Activated CD8-positive, alpha-beta memory T cell treated with anti-CD3 and anti-CD28 coated beads, Interleukin-2, amount 50 U/mL, for 1 hour (primary cell): ENCODE measurements at regions not wholly inside any gene's neighbourhood (a gene's known extent, or its start where the extent isn't known, plus 50 kb on each side); places are given as distances from the start of the nearest gene placed in this dataset.
"Not testable (repeated sequence)": the region's sequence is repeated elsewhere in the genome, so short reads cannot be mapped to it uniquely, and the experiment has no call there.

Experiments
- DNase-seq: peaks from one replicate; pipeline ENCODE4 v3.0.0-alpha.2; 2020; ENCODE audit errors: extremely low read depth

DNA sequence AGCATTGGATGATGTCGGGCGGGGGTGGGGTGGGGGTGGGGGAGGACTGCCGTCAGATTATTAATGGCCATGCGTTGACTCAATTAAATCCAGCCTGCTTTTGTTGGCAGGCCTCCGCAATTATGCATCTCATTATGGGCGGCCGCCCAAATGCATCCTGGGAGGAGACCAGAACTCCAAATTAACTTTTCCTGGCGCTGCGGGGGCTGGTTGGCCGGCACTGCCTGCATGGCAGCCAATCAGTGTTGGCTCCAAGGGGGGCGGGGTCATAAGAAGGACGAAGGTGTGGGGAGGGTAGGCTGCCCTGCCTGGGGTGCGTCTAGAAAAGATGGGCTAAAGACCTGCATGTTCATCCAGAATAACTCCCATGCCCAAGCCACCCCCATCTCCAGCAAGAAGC, 83.9 kb upstream of the PAX2 start:
- no peak for DNase-seq

- DNase-seq = no peak
These were observed 83.3 kb upstream of the PAX2 start for GRCh38 chr10:100662067-100662466.

DNA sequence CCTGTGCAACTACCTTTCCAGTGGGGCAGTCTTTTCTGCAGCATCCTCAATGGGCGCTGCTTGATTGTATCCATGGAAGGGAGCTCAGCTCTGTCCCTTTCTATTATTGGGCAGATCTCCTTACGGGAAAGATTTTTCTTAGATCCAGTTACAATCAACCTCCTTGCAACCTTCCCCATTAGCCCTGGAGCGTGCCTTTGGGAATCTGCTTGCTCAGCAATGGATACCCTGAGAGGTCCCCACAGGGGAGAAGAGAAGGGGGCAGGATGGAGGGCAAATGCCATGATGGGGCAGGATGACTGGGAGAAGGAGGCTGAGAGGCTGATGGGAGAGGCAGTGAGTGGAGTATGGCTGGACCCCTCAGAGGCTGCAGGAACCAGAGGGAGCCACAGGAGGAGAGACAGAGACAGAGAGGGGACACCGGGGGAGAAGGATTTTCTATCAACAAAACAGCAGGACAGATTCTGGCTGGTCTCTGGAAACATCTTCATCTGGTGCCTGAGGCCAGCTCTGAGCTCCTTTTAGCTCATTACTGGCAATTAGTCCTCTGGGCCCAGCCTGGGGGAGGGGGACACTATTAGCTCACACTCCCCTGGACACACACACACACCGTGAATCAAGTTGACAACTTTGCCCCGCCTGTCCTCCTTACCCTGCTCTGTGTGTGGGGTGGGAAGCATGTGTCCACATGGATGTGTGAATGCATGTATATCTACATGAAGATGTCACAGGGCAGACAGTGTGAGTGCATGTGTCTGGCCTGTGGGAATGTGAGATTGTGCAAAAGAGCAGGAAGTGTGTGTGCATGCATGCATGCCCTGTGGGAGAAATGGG, 80.8 kb upstream of the PAX2 start:
- DNase-seq = no peak

GRCh38 chr10:100666634-100667033, 78.7 kb upstream of the PAX2 start:
- not testable (repeated sequence) for DNase-seq

DNA sequence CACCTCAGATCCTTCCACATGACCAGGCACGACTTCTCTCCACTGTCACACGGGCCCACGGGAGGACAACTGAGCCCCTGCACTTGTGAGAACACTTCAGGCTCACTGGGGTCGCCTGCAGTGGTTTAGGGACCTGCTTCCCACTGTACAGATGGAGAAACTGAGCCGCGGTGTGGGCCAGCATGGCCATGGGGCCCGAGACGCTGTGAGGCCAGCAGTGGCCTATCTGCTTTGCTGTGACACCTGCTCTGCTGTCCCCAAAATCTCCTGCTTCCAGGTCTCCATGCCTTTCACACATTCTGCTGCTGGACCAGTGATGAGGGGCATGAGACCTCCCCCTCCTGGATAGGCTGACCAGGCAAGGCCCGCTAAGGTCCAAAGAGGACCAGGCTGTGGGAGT, 75.8 kb upstream of the PAX2 start:
- no peak for DNase-seq

DNA sequence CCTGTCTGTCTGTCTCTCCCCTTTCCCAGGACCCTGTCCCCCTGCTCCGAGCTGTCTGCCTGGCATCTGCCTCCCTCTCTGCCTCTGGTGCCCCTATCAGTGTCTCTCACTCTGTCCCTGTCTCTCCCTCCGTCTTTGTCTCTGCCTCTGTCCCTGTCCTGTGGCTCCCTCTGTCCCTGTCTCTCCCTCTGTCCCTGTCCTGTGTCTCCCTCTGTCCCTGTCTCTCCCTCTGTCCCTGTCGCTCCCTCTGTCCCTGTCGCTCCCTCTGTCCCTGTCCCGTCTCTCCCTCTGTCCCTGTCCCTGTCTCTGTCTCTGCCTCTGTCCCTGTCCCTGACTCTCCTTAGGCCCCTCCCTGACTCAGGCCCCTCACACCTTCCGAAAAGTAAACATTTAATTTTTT, 75.0 kb upstream of the PAX2 start:
- no peak for DNase-seq

DNA sequence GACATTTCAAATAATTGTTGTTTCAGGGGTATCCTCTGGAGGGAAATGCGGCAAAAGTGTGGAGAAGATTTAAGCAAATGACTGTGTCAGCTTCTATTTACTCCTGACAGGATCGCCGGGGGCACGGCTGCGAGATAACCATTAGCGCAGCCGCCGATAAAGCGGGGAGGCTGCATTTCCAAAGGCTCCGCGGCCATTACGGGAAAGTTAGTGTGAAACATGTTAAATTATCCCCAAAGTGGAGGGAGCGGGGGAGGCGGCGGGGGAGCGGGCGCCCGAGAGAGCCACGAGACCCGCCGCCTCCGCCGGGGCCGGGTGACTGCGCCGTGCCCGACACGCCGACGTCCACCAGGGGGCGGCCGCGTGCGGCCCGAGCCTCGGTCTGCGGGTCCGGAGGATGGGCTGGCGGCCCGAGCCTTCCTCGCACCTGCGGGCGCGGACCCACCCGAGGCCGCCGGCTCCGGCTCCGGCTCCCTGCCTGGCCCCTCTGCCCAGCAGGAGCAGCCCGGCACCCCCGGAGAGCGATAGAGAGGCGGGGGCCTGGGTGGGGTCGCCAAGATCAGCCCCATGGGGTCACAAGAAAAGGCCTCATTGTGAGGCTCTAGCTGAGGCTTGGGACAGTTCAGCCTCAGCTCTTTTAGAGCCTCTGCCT, 74.4 kb upstream of the PAX2 start:
- no peak for DNase-seq

- DNase-seq = no peak
These were observed 73.2 kb upstream of the PAX2 start for GRCh38 chr10:100672199-100672598.

GRCh38 chr10:100677290-100677945, 68.0 kb upstream of the PAX2 start:
- no peak for DNase-seq

DNA sequence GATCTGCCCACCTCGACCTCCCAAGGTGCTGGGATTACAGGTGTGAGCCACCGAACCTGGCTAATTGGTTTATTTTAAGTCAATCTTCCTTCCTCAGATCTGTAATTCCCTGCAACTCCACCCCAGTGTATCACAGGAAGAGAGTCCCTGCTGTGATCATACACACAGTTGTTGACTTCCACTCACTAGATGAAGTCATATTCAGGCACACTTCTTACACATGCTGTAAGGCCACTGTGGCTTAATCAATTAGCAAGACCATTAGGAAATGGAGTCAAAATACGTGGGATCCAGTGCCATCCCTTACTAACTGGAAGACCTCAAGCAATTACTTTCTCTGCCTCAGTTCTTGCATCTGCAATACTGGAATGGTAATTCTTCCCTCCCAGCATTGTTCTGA, 66.1 kb upstream of the PAX2 start:
- no peak for DNase-seq

DNA sequence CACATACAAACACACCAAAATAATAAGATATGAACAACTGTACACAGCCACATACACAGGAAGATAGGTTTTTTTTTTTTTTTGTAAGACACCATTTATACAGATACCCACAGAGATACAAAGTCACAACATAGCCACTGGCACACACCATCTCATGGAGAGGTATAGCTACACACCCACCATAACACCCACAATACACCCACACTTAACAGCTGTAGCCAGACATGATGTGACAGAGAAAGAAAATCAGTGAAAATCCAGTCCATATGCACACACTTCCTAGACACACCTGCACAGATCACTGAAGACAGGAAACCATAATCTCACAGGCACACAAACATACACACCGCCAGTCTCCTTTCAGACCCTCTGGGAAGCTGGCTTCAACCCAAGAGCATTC, 62.4 kb upstream of the PAX2 start:
- DNase-seq = no peak

GRCh38 chr10:100683545-100684300, 61.7 kb upstream of the PAX2 start:
- no peak for DNase-seq

- DNase-seq = no peak
These were observed 60.6 kb upstream of the PAX2 start for GRCh38 chr10:100684688-100685235.

DNA sequence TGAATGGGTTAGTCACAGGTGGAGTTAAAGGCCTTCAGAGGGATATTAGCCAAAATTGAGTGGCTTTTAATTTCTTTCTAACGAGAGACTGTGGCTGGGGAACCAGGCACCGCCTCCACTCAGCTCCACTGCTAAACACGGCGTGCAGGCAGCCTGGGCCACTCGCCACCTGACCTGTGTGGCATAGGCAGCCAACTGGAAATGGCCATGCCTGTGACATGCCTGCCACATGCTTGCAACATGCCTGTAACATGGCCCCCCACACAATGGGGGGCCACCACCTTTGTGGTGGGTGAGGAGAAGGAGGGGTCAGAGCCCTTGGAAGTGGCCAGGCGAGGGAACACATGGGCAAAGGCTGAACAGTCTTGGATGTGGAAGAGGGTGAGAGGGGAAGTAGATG, 60.1 kb upstream of the PAX2 start:
- no peak for DNase-seq

- DNase-seq = no peak
These were observed 58.0 kb upstream of the PAX2 start for GRCh38 chr10:100687143-100688003.

GRCh38 chr10:100688201-100688600, 57.2 kb upstream of the PAX2 start:
- no peak for DNase-seq

DNA sequence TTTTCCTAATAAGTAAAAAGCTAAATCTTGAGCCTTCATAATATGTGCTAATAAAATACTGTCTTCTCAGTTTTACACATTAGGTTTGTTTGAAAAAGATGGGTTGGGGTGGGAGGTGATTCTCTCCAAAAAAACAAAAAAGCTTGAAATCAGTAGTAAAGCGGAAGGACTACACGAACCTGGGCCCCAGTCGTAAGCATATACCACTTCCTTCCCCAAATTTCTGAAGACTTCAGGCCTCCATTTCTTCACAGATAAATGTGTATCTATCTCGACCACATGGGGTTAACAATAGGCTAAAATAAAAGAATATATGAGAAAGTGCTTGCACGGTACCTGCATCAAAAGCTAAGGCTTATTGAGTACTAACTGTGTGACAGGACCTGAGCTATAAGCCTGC, 51.6 kb upstream of the PAX2 start:
- no peak for DNase-seq
